ENCODE measurements at regions not wholly inside any gene's neighbourhood (a gene's known extent, or its start where the extent isn't known, plus 50 kb on each side); places are given as distances from the start of the nearest gene placed in this dataset.

DNA sequence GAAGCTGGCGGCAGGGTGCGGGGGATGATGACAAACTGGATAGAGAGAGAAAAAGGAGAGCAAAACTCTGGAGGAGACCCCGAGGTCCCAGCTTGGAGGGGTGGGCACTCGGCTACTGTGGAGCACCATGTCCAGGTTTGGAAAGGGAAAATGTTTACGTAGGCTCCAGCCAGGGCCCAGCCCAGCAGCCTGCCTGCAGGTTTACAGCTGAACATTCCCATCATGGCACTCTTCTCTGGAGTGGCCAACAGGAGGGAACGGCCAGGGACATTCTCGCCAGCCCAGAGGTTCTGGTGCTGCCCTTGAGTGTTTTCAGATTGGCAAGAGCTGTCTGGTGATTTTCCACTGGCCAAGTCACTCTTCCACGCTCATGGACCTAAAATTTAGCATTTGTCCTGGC is 262.9 kb upstream of the TCF4 start:
- H3K9me3 ChIP-seq, result no peaks in the 10 kb centered on the region
- peak; percentile 7 to 30 for DNase-seq
- intact Hi-C loops (cut with DNase I), result no loop called here
- no peaks in the 10 kb centered on the region for H3K36me3 ChIP-seq
- WGBS, 2 donors, result 71 to 88% methylated on average over 8 of the region's 8 CpGs
- no peak for TF ChIP-seq POLR2A (IDR thresholded peaks at IDR 0.05)
- TF ChIP-seq, protein P1, sequence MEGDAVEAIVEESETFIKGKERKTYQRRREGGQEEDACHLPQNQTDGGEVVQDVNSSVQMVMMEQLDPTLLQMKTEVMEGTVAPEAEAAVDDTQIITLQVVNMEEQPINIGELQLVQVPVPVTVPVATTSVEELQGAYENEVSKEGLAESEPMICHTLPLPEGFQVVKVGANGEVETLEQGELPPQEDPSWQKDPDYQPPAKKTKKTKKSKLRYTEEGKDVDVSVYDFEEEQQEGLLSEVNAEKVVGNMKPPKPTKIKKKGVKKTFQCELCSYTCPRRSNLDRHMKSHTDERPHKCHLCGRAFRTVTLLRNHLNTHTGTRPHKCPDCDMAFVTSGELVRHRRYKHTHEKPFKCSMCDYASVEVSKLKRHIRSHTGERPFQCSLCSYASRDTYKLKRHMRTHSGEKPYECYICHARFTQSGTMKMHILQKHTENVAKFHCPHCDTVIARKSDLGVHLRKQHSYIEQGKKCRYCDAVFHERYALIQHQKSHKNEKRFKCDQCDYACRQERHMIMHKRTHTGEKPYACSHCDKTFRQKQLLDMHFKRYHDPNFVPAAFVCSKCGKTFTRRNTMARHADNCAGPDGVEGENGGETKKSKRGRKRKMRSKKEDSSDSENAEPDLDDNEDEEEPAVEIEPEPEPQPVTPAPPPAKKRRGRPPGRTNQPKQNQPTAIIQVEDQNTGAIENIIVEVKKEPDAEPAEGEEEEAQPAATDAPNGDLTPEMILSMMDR (IDR thresholded peaks at IDR 0.05), result no peak
- H3K27ac ChIP-seq, result no peak overlapping the region
- H3K4me1 ChIP-seq, result no peaks in the 10 kb centered on the region
- H3K27me3 ChIP-seq, result no peaks in the 10 kb centered on the region
- H3K4me3 ChIP-seq (replicated peaks in 1 of 3), result no peak overlapping the region

DNA sequence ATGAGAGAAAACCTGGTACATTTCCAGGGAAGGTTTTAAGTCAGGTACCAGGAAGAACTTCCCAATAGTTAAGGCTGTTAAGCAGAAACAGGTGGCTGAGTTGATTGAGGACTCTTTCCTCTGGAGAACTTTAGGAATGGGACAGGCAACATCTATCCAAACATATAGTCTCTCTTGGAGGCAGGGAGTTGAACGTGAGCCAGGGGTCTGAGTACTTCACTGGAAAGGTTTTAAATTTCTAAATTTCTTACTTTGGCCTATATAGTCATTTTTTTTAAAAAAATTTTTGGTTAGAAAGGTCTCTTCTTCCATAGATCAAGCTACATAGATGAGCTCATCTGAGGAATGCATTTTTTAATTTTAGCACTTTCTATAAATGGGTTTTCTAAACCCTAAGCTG is 261.4 kb upstream of the TCF4 start:
- Histone ChIP-seq H3K36me3 (no peaks in the 10 kb centered on the region), H3K27me3 (no peaks in the 10 kb centered on the region), H3K27ac (no peak overlapping the region), H3K4me3 (replicated peaks in 1 of 3) (no peak overlapping the region), H3K4me1 (no peaks in the 10 kb centered on the region), H3K9me3 (no peaks in the 10 kb centered on the region)
- WGBS, 2 donors, result 36 to 50% methylated on average over 1 of the region's 1 CpG
- DNase-seq, result no peak
- no peak for TF ChIP-seq POLR2A (IDR thresholded peaks at IDR 0.05)
- TF ChIP-seq, protein P1 (IDR thresholded peaks at IDR 0.05), result no peak
- intact Hi-C loops (cut with DNase I), result no loop called here

DNA sequence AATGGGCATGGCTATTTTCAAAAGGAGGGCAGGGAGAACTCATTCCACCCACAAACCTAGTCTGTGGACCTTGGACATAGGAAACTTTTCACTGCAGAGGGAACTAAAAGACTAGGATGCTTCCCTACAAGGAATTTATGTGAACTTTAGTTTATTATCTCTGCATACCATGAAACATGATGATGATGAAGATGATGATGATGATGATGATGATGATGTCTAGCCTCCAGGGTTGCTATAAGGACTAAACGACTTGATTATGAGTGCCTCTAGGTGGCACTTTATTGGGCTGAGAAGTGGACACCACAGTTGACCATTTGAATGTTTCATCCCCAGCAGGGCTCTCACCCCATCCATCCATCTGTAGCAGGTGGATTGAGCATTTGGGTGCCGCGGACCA is 260.0 kb upstream of the TCF4 start:
- intact Hi-C loops (cut with DNase I), result no loop called here
- no peaks in the 10 kb centered on the region for H3K4me1 ChIP-seq
- WGBS, 2 donors, result 97% methylated on average over 3 of the region's 3 CpGs
- no peaks in the 10 kb centered on the region for H3K27me3 ChIP-seq
- no peaks in the 10 kb centered on the region for H3K36me3 ChIP-seq
- H3K9me3 ChIP-seq, result no peaks in the 10 kb centered on the region
- no peak for DNase-seq
- no peak overlapping the region for H3K4me3 ChIP-seq (replicated peaks in 1 of 3)
- no peak overlapping the region for H3K27ac ChIP-seq
- no peak for TF ChIP-seq POLR2A (IDR thresholded peaks at IDR 0.05)
- TF ChIP-seq, protein P1 (IDR thresholded peaks at IDR 0.05), result no peak

DNA sequence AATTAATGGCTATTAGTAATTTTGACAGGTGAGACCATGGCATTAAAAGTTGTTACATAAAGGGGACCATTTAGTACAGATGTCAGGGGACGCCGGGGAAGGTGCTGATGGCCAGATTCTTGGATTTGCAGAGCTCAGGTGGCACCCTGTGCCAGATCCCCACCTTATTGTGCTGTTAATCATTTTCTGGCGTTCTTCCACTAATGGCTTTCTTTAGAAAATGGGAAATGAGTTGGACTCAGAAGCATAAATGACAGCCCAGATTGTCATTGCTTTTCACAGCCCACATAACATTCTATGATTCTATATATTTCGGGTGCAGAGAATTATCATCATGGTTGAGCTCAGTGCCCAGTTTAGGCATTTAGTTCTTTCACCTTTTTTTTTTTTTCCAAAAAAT is 257.2 kb upstream of the TCF4 start:
- intact Hi-C loops (cut with DNase I), result no loop called here
- 87 to 97% methylated on average over 4 of the region's 4 CpGs for WGBS, 2 donors
- H3K4me3 ChIP-seq (replicated peaks in 1 of 3), result no peak overlapping the region
- H3K4me1 ChIP-seq, result no peaks in the 10 kb centered on the region
- no peaks in the 10 kb centered on the region for H3K27me3 ChIP-seq
- no peaks in the 10 kb centered on the region for H3K36me3 ChIP-seq
- TF ChIP-seq, protein P1 (IDR thresholded peaks at IDR 0.05), result no peak
- no peak for TF ChIP-seq POLR2A (IDR thresholded peaks at IDR 0.05)
- no peak overlapping the region for H3K27ac ChIP-seq
- no peaks in the 10 kb centered on the region for H3K9me3 ChIP-seq
- no peak for DNase-seq

DNA sequence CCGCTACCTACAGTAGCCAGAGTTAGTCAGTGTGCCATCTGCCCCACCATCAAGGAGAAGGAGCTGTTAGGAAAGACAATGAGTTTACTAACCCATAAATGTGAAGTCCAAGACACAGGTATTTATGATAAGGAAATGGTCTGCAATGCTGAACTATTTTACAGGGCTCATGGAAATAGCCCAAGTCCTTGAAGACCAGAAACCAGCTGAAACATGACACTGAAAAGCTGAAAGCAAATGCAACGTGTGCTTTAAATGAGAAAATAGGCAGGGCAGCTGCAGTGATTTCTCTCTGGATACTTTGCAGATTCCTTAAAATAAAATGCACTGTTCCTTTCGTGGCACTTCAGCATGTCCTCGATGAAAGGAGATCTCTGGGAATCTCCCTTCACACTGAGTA is 256.4 kb upstream of the TCF4 start:
- Histone ChIP-seq H3K27me3 (no peaks in the 10 kb centered on the region), H3K4me3 (replicated peaks in 1 of 3) (no peak overlapping the region), H3K36me3 (no peaks in the 10 kb centered on the region), H3K4me1 (no peaks in the 10 kb centered on the region), H3K9me3 (no peaks in the 10 kb centered on the region), H3K27ac (no peak overlapping the region)
- intact Hi-C loops (cut with DNase I), result no loop called here
- WGBS, 2 donors, result 65 to 70% methylated on average over 4 of the region's 4 CpGs
- TF ChIP-seq, protein P1 (IDR thresholded peaks at IDR 0.05), result no peak
- TF ChIP-seq POLR2A (IDR thresholded peaks at IDR 0.05), result no peak
- DNase-seq, result no peak
